ENCODE measurements at regions not wholly inside any gene's neighbourhood (a gene's known extent, or its start where the extent isn't known, plus 50 kb on each side); places are given as distances from the start of the nearest gene placed in this dataset.

DNA sequence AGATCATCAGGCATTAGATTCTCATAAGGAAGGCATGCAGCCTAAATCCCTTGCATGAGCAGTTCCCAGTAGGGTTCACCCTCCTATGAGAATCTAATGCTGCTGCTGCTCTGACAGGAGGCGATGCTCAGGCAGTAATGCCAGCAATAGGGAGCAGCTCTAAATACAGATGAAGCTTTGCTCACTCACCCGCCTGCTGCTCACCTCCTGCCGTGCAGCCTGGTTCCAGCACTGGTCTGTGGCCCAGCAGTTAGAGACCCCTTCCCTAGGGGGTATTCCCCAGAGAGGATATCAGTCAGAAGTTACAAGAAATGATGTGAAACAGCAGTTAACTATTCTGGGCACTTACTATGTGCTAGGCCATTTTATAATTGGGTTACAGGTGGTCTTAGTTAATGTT, 226.0 kb downstream of the KCNJ3 start:
- H3K4me1 Mint-ChIP-seq (ENCODE audit: low read depth): no peaks in the 10 kb centered on the region
- H3K4me3 Mint-ChIP-seq: no peak overlapping the region
- DNase-seq (no peak), ATAC-seq (replicated peaks in 1 of 2) (no peak)
- H3K36me3 Mint-ChIP-seq (ENCODE audit: insufficient read depth in 2 of 2): no peaks in the 10 kb centered on the region
- no peak overlapping the region for H3K27ac Mint-ChIP-seq
- H3K27me3 Mint-ChIP-seq (ENCODE audit: low read depth): no peaks in the 10 kb centered on the region
- H3K9me3 Mint-ChIP-seq: no peaks in the 10 kb centered on the region

DNA sequence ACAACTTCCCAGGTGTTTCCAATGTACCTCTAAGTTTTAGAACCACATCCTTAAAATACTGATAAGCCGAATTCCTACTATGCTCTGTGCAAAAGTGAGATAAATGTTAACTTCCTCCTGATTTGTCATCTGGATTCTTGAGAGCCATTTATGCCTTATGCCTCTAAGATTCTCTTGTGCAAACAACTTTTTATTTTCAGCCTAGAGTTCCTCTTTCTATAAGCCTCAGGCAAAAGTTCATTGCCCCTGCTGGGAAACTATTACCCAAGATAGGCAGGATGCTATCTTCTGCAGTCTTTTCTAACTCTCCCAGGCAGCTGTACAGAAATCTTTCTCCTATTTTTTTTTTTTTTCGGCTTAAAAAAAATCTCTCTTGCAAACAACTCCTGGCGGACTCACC, 216.1 kb downstream of the KCNJ3 start:
- H3K27ac Mint-ChIP-seq: no peak overlapping the region
- no peak for DNase-seq
- H3K4me1 Mint-ChIP-seq (ENCODE audit: low read depth): no peaks in the 10 kb centered on the region
- H3K4me3 Mint-ChIP-seq: no peak overlapping the region
- H3K9me3 Mint-ChIP-seq: peaks cover 2 to 4% of the 10 kb centered on the region in 2 donors
- no peak for ATAC-seq (replicated peaks in 1 of 2)
- H3K36me3 Mint-ChIP-seq (ENCODE audit: insufficient read depth in 2 of 2): no peaks in the 10 kb centered on the region
- H3K27me3 Mint-ChIP-seq (ENCODE audit: low read depth): no peaks in the 10 kb centered on the region

DNA sequence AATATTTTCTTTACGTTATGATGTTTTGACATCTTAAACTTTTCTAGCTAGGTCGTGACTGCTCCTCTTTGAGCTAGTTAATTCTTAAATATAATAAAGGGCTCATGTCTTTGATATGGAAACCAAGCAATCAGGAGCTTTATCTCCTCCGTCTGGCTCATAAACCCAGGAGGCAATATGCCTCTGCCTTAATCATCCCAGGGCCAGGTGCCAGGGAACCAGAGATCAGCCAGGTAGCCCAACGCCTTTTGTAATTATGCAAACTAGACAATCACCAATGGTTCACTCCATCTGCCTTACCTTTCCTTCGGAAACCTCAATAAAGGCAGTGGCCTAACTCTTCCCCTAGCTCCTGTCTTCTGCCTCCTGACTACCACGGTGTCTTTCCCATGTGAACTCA, 213.7 kb downstream of the KCNJ3 start:
- ATAC-seq (replicated peaks in 1 of 2) (no peak), DNase-seq (no peak)
- Mint-ChIP-seq H3K27me3 (ENCODE audit: low read depth) (no peaks in the 10 kb centered on the region), H3K4me1 (ENCODE audit: low read depth) (no peaks in the 10 kb centered on the region), H3K36me3 (ENCODE audit: insufficient read depth in 2 of 2) (no peaks in the 10 kb centered on the region), H3K27ac (no peak overlapping the region), H3K9me3 (peaks cover 2 to 8% of the 10 kb centered on the region in 2 donors), H3K4me3 (no peak overlapping the region)

DNA sequence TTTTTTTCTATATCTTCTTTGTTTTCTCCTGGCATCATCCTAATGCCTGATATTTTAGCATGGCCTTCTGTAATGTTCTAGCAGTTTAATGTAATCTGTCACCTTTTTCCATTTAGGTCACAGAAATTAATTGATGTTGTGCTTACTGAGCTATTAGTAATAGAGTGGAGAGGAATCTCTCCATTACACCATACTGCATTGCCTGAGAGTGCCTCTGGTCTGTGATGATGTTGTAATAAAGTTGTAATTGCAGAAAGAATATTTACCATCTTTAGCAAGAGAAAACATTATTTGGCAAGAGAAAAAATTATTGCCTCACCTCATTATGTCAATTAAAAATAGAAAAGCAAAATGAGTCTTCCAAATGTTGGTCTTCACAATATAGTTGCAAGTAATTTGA, 213.2 kb downstream of the KCNJ3 start:
- no peak overlapping the region for H3K27ac Mint-ChIP-seq
- DNase-seq (no peak), ATAC-seq (replicated peaks in 1 of 2) (no peak)
- H3K4me1 Mint-ChIP-seq (ENCODE audit: low read depth): no peaks in the 10 kb centered on the region
- no peaks in the 10 kb centered on the region for H3K27me3 Mint-ChIP-seq (ENCODE audit: low read depth)
- H3K4me3 Mint-ChIP-seq: no peak overlapping the region
- no peaks in the 10 kb centered on the region for H3K36me3 Mint-ChIP-seq (ENCODE audit: insufficient read depth in 2 of 2)
- H3K9me3 Mint-ChIP-seq: peaks cover 2 to 8% of the 10 kb centered on the region in 2 donors

DNA sequence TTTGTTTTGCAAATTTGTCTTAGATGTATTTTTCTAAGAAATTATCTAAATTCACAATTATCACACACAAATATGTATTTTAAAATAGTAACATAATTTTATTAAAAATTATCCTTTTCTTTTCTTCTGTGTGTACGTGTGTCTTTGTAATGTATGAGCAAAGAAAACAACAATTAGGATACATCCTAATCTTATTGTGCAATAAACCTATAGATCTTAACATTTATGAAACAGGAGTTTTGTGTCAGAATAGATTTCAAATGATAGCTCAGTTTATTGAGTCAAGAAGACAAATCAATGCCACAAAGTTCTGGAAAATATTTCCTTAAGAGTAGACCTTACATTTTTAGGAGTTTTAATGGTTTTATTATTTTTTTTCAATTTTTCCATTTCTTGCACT, 212.2 kb downstream of the KCNJ3 start:
- DNase-seq (no peak), ATAC-seq (replicated peaks in 1 of 2) (no peak)
- H3K9me3 Mint-ChIP-seq: peaks cover 2 to 8% of the 10 kb centered on the region in 2 donors
- H3K27ac Mint-ChIP-seq: no peak overlapping the region
- H3K27me3 Mint-ChIP-seq (ENCODE audit: low read depth): no peaks in the 10 kb centered on the region
- H3K4me3 Mint-ChIP-seq: no peak overlapping the region
- H3K36me3 Mint-ChIP-seq (ENCODE audit: insufficient read depth in 2 of 2): no peaks in the 10 kb centered on the region
- no peaks in the 10 kb centered on the region for H3K4me1 Mint-ChIP-seq (ENCODE audit: low read depth)

DNA sequence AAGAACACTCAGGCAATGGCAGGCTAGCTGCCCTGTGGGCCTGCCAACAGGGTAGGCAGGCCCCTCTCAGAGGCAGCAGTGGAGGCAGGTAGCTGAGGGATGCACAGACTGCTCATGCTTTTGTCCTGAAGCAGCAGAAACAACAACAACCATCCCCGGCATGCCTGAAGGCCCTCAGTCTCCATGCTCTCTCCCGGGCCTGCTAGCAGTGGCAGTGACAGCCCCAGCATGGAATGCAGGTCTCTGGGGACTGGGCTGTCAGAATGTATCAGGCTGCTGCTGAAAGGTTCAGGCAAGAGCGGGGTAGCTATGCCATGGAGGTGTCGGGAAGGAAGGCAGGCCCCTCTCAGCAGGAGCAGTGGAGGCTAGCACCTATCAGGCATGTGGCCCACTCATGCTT, 209.8 kb downstream of the KCNJ3 start:
- Mint-ChIP-seq H3K4me1 (ENCODE audit: low read depth) (no peaks in the 10 kb centered on the region), H3K9me3 (peaks cover 5 to 12% of the 10 kb centered on the region in 2 donors), H3K27ac (no peak overlapping the region), H3K4me3 (no peak overlapping the region), H3K27me3 (ENCODE audit: low read depth) (no peaks in the 10 kb centered on the region), H3K36me3 (ENCODE audit: insufficient read depth in 2 of 2) (no peaks in the 10 kb centered on the region)
- no peak for ATAC-seq (replicated peaks in 1 of 2)
- DNase-seq: no peak

Measured in activated T-cell treated with anti-CD3 and anti-CD28 coated beads, Interleukin-2, amount 50 U/mL, for 72 hours (primary cell).